Adrenal gland (tissue), 5 donors: ENCODE measurements at regions not wholly inside any gene's neighbourhood (a gene's known extent, or its start where the extent isn't known, plus 50 kb on each side); places are given as distances from the start of the nearest gene placed in this dataset.

Experiments used
- POLR2A ChIP-seq, 2 donors: fragments of 450-650 bp; IDR thresholded peaks; one replicate each; pipeline ENCODE4 v1.6.1; 2017; ENCODE audit warnings: antibody characterized with exemption in 2 of 2, mild to moderate bottlenecking in 2 of 2, moderate library complexity in 1 of 2
- TF ChIP-seq, protein P1 (sequence below), 6 experiments: fragments of 450-650 bp in 4 of 6; fragments of 200-600 bp in 2 of 6; sonication (generic) in 1 of 6; IDR thresholded peaks; 1 replicate in 5 of 6; 2 replicates in 1 of 6; pipeline versions ENCODE4 v1.5.1 to v1.8.0; 2016 to 2021; ENCODE audit warnings: antibody characterized with exemption in 6 of 6, mild to moderate bottlenecking in 2 of 6, moderate library complexity in 1 of 6
- donor health status: DM: no; HTN: no; CAD: no.

GRCh38 chr11:90844041-90844440 is 621.2 kb upstream of the CHORDC1 start:
- TF ChIP-seq, protein P1, sequence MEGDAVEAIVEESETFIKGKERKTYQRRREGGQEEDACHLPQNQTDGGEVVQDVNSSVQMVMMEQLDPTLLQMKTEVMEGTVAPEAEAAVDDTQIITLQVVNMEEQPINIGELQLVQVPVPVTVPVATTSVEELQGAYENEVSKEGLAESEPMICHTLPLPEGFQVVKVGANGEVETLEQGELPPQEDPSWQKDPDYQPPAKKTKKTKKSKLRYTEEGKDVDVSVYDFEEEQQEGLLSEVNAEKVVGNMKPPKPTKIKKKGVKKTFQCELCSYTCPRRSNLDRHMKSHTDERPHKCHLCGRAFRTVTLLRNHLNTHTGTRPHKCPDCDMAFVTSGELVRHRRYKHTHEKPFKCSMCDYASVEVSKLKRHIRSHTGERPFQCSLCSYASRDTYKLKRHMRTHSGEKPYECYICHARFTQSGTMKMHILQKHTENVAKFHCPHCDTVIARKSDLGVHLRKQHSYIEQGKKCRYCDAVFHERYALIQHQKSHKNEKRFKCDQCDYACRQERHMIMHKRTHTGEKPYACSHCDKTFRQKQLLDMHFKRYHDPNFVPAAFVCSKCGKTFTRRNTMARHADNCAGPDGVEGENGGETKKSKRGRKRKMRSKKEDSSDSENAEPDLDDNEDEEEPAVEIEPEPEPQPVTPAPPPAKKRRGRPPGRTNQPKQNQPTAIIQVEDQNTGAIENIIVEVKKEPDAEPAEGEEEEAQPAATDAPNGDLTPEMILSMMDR (IDR thresholded peaks at IDR 0.05), result no peak
- TF ChIP-seq POLR2A (IDR thresholded peaks at IDR 0.05), result no peak
